Islet precursor cell (in vitro differentiated cells): ENCODE measurements at regions not wholly inside any gene's neighbourhood (a gene's known extent, or its start where the extent isn't known, plus 50 kb on each side); places are given as distances from the start of the nearest gene placed in this dataset.
A peak's percentile ranks its signal among the peaks of the same experiment; 100 is the strongest.

ENCODE experiments used
- DNase-seq: peaks from one replicate; pipeline ENCODE4 v3.0.0-alpha.2; 2018

GRCh38 chr4:147056940-147057610, 111.4 kb upstream of the TTC29 start:
- no peak for DNase-seq

GRCh38 chr4:147057611-147058190, 112.0 kb upstream of the TTC29 start:
- no peak for DNase-seq

DNA sequence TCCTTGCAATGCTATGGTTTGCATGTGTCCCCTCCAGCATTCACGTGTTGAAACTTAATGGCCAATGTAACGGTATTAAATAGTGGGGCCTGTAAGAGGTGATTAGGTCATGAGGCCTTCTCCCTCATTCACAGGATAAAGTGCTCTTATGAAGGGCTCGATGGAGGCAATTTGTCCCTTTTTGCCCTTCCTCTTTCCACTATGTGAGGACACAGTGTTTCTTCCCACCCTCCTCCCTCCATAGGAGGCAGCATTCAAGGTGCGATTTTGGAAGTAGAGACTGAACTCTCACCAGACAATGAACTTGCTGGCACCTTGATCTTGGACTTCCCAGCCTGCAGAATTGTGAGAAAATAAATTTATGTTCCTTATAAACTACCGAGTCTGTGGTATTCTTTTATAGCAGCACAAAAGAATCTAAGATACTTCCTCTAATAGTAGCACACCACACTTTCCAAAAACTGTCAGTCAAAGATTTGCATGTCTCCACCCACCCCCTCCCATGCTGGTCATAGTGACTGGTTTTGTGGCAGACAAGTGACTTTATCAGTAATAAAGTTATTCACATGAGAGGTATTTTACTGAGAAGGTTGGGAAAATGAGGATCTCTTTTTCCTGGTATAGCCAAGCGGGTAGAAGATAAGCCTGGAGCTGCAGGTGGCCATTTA, 113.5 kb upstream of the TTC29 start:
- no peak for DNase-seq

- DNase-seq, result peak; percentile 52
Measured at GRCh38 chr4:147060151-147060931, 114.7 kb upstream of the TTC29 start.

GRCh38 chr4:147064856-147065255, 119.2 kb upstream of the TTC29 start:
- DNase-seq, result no peak

- no peak for DNase-seq
Measured at GRCh38 chr4:147068564-147068963, 122.9 kb upstream of the TTC29 start.

DNA sequence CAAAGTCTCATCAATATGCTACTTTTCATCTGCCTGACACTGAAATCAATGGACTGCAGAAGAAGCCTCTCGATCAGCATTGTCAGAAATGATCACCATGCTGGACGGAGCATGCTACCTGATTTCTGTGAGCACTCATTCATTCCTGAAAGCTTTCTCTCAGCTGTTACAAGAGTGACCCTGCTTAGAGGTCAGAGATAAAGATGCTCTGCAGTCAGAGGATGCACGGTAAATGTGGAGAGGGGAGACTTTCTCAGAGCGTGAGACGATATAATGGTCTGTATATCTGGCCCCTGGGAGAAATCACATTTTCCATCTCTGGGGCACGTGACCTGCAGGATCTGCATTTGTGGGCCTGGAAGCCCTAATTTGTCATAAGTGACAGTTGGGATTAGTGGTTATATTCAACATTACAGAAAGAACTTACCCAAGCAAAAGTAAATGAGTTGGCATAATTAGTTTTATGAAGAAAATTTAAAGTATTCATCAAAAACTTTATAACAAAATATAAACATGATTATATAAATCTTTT, 125.6 kb upstream of the TTC29 start:
- DNase-seq, result no peak

- no peak for DNase-seq
Measured at GRCh38 chr4:147076179-147076578, 130.5 kb upstream of the TTC29 start.

- no peak for DNase-seq
Measured at GRCh38 chr4:147076728-147077127, 131.1 kb upstream of the TTC29 start.

GRCh38 chr4:147078362-147078761, 132.7 kb upstream of the TTC29 start:
- DNase-seq, result no peak

- DNase-seq, result no peak
Measured at GRCh38 chr4:147078875-147079658, 133.4 kb upstream of the TTC29 start.

DNA sequence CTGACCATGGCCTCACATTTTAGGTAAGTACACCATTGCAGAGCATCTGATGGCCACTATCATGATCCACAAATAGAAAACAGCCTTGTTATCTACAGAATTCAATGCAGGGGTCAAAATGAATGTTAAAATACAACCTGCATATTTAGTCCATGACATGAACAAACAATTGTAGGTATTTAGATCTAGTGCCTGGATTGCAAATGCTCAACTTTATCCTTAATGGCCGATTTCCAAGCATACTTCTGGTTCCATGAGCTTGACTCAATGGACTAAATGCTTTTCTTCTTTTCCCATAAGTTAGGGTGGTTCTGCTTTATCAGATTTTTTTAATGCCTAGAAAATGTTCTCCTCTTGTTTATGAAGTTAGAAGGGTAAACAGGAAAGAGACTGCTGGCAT, 139.2 kb upstream of the TTC29 start:
- DNase-seq, result no peak

GRCh38 chr4:147085781-147086180, 140.1 kb upstream of the TTC29 start:
- no peak for DNase-seq

DNA sequence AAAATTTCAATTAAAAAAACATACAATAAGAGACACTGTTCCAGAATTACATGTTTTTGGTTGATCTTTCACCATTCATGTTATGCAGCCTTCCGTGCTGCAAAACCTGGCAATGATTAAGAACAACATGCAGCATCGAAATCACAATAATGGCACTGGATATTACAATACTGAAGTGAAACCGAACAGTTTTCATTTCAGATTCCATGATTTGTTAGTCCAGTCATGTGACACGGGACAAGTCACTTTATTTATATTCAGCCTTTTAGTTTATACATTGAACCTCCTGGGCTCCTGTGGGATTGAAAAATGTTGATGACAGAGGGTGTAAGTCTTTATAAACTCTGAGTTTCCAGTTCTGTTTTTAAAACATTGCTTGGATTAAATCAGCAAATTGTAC, 142.5 kb upstream of the TTC29 start:
- no peak for DNase-seq

DNA sequence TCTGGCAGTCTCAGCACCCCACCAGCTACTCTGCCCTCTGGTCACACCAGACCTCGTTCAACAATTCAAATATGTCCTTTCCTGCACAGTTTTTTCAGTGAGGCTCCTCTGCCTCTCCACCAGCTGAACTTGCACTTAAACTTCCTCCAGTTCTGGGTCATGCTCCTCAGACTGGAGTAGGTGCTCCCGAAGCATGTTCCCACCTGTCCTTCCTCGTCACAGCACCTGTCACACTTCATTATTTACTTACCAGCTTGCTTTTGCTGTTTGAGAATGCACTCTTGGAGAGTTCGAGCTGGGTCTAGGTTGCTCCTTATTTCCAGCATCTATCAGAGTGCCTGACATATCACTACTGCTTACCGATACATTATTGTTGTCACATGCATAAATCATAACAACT, 144.8 kb upstream of the TTC29 start:
- DNase-seq, result no peak

- no peak for DNase-seq
Measured at GRCh38 chr4:147093206-147093605, 147.5 kb upstream of the TTC29 start.

DNA sequence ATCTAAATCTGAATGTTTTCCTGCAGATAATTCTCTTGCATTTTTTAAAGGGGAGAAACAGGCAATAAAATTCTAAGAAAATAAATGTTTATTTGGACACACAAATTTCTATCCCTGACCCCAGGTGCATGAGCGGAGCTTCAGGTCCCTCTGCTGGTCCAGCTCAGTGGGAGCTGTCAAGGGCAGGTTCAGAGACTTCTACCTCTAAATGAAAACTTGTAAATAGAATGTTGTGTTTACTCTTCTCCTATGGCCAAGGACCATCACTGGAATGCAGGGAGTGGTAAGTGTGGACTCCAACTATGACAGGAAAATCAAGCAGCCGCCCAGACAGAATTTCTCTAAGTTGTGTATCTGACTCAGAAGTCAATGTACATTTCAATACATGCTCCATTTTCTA, 148.6 kb upstream of the TTC29 start:
- DNase-seq, result no peak

- DNase-seq, result no peak
Measured at GRCh38 chr4:147096667-147097604, 151.3 kb upstream of the TTC29 start.

DNA sequence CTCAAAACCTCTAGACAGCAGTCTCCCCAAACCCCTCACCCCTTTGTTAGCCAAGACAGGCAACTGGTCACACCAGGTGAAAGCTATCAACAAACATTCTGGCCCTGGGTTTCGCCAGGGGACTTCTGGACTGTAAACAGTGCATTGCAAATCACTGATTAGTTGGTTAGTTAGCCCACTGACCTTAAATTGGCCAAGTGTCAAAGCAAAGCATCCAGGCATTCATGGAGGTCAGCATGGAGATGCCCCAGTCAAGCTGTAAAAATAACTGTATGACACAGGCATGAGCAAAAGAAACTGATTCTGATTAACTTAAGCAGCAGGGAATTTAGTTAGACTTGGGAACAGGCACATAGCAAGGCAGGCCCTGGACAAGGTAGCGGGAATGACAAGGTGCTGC, 156.0 kb upstream of the TTC29 start:
- no peak for DNase-seq

- no peak for DNase-seq
Measured at GRCh38 chr4:147102596-147102995, 156.9 kb upstream of the TTC29 start.

GRCh38 chr4:147103403-147103946, 157.8 kb upstream of the TTC29 start:
- peak; percentile 81 for DNase-seq
